Activated naive CD4-positive, alpha-beta T cell treated with anti-CD3 and anti-CD28 coated beads, Interleukin-2, amount 50 U/mL, for 72 hours (primary cell): ENCODE measurements at regions not wholly inside any gene's neighbourhood (a gene's known extent, or its start where the extent isn't known, plus 50 kb on each side); places are given as distances from the start of the nearest gene placed in this dataset.

Experiments used
- ATAC-seq, 2 donors: fragments of 150-1000 bp; cut with Tn5 transposase; 2 replicates each; pipeline ENCODE4 v1.10.0; 2021; ENCODE audit warnings: mild to moderate bottlenecking in 2 of 2, moderate library complexity in 2 of 2
- DNase-seq, 2 donors: peaks; one replicate each; pipeline ENCODE4 v3.0.0; 2021 to 2022; ENCODE audit warnings: low spot score in 2 of 2
- H3K27ac Mint-ChIP-seq, 2 donors: one replicate each; pipeline ENCODE4 v1.8.0; 2022; ENCODE audit warnings: mild to moderate bottlenecking in 2 of 2, mixed read lengths in 2 of 2
- H3K36me3 Mint-ChIP-seq, 2 donors: one replicate each; pipeline ENCODE4 v1.8.0; 2022; ENCODE audit warnings: mixed read lengths in 2 of 2
- H3K9me3 Mint-ChIP-seq, 2 donors: one replicate each; pipeline ENCODE4 v1.8.0; 2022; ENCODE audit warnings: mixed read lengths in 2 of 2

DNA sequence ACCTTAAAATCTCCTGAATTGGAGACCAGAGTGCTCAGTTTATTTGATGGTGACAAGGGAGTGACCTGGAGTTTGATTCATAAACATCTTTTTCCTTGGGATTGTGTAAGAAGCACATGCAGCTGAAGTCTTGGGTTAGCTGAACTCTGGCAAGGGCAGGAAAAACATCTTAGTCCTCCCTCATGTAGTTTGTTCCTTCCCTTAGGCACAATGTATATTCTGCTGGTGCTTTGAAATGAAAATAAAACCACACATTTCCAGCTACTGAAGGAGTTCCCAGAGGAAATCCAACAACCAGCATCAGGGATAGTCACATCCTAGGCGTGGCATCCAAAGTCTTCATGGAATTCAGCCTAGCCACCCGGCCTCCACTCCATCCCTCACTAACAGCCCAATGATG, 95.2 kb upstream of the PAPPA start:
- no peaks in the 10 kb centered on the region for H3K36me3 Mint-ChIP-seq
- no peak for ATAC-seq
- H3K9me3 Mint-ChIP-seq, result peaks cover 23 to 27% of the 10 kb centered on the region in 2 donors
- H3K27ac Mint-ChIP-seq, result no peak overlapping the region
- DNase-seq, result no peak

DNA sequence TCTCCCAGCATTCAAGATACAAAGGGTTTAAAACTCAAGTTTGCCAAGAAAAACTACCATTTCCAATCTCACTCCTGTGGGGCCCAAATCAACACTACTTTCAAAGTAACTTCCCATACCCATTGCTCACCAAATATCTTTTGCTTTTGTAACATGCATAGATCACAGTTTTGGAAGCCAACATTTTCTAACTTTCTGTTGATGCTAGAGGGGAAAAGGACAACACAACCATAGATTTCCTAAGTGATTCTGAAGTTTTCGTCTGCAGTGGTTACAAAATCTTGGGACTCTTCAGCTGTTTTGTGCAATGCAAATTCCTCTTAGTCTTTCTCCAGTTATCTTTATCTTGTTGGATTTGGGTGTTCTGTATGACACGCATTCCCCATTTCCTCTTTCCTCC, 94.1 kb upstream of the PAPPA start:
- DNase-seq (no peak), ATAC-seq (no peak)
- Mint-ChIP-seq H3K27ac (no peak overlapping the region), H3K9me3 (peaks cover 16 to 20% of the 10 kb centered on the region in 2 donors), H3K36me3 (no peaks in the 10 kb centered on the region)

DNA sequence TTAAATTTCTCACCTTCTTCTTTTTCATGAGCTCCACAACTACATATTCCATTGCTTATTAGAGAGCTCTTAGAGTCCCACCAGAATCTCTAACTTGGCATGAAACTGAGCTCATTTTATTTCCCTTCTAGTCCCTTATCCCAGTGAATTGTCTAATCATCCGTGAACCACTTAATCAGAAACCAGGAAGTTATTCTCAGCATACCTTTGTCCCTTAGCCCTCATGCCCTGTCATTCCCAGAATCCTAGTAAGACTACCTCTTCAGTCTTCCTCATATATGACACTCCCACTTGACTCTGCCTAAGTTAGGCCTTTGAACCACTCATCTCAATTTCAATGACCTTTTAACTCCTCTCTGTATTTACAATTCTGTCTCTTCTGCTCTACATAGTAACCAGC, 93.0 kb upstream of the PAPPA start:
- peaks cover 15 to 16% of the 10 kb centered on the region in 2 donors for H3K9me3 Mint-ChIP-seq
- DNase-seq, result no peak
- ATAC-seq, result no peak
- no peaks in the 10 kb centered on the region for H3K36me3 Mint-ChIP-seq
- H3K27ac Mint-ChIP-seq, result no peak overlapping the region

DNA sequence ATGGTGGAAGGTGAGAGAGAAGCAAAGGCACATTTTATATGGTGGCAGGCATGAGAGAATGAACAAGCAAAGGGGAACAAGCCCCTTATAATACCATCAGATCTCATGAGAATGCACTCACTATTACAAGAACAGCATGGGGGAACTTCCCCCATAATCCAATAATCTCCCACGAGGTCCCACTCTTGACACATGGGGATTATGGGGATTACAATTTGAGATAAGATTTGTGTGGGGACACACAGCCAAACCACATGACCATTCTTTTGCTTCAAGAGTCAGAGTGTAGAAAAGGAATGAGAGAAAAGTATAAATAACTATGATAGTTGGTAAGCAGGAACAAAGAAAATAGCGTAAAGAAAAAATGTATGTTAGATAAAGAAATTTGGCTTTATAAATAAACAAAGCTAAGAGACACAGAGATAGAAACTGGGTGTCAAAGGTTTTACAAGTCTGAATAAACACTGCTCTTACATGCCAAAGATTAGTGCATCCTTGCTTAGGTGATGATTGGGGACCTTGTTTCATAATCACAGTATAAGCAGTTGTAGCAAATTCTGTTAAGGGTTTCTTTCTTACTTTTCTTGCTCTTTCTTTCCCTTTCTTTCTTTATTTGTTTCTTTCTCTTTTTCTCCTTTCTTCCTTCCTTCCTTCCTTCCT, 91.9 kb upstream of the PAPPA start:
- no peak overlapping the region for H3K27ac Mint-ChIP-seq
- H3K9me3 Mint-ChIP-seq, result peaks cover 13 to 16% of the 10 kb centered on the region in 2 donors
- H3K36me3 Mint-ChIP-seq, result no peaks in the 10 kb centered on the region
- DNase-seq, result no peak
- no peak for ATAC-seq

DNA sequence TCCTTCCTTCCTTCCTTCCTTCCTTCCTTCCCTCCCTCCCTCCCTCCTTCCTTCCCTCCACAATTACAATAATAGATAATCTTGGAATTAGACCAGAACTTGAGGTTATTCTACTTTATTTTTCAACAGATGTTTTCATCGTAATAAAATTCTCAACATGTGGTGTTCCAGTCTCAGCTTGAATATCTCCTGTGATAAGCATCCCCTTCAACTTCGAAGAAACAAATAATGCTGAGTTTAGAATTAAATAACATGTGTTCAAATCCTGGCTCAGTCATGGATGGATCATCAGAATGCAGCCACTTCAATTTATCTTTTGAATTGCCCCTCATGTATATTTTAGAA, 91.4 kb upstream of the PAPPA start:
- ATAC-seq (no peak), DNase-seq (no peak)
- H3K27ac Mint-ChIP-seq, result no peak overlapping the region
- H3K36me3 Mint-ChIP-seq, result no peaks in the 10 kb centered on the region
- H3K9me3 Mint-ChIP-seq, result peaks cover 13 to 20% of the 10 kb centered on the region in 2 donors

DNA sequence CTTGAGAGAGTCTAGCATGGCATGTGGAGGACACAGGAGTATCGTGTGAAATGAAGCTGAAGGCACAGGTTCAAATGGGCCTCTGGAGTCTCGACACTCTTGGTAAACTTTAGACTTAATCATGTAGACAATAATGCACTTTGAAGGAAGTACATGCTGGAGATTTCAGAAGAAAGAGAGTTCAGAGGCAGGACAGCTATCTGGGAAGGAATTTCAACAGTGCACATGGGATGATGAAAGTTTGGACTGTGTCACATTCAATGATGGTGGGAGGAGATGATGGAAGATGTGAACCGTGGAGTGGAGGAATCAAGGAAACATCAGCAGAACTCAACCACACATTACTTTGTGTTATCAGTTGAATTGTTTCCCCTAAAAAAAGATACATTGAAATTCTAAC, 88.6 kb upstream of the PAPPA start:
- DNase-seq (no peak), ATAC-seq (no peak)
- no peaks in the 10 kb centered on the region for H3K36me3 Mint-ChIP-seq
- peaks cover 8 to 16% of the 10 kb centered on the region in 2 donors for H3K9me3 Mint-ChIP-seq
- no peak overlapping the region for H3K27ac Mint-ChIP-seq

DNA sequence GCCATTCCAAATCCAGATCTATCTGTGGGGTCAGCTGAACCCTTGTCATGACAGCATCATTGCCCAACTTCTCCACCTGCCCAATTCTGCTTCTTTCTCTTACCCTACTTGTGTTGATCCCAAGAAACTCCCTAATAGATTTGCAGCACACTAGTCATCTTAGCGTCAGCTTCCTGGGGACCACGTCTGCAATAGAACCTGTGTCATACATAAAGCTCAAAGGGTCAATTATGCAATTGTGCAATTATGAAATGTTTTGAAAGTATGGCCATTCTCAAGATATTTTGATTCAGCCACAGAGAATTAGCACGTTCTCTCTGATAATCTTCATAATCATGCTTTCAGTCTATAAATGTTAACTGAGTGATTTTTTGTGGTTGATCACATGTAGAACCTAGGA, 87.4 kb upstream of the PAPPA start:
- ATAC-seq, result no peak
- peaks cover under 1 to 11% of the 10 kb centered on the region in 2 donors for H3K9me3 Mint-ChIP-seq

DNA sequence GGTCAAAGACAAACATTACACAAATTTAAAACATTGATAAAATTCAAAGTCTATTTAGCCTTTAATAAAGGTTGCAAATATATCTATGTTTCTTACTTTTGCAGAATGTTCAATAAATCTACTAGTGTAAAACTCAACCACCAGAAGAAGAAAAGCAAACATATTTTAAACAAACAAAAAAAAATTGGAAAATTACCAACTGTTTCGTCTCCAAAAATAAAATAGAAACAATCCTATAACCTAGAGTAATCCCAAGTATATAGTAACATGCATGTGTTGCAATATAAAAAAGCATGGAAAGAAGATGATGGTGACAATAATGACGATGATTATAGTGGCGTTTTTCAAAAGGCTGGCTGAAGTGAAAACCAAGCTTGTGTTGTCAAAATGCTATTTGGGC, 86.0 kb upstream of the PAPPA start:
- DNase-seq (no peak), ATAC-seq (no peak)
- no peak overlapping the region for H3K27ac Mint-ChIP-seq
- no peaks in the 10 kb centered on the region for H3K36me3 Mint-ChIP-seq
- H3K9me3 Mint-ChIP-seq, result peaks cover 0 to 12% of the 10 kb centered on the region in 2 donors

More for the DNA sequence above, 87.4 kb upstream of the PAPPA start:
- Mint-ChIP-seq H3K27ac (no peak overlapping the region), H3K36me3 (no peaks in the 10 kb centered on the region)
- DNase-seq, result no peak

DNA sequence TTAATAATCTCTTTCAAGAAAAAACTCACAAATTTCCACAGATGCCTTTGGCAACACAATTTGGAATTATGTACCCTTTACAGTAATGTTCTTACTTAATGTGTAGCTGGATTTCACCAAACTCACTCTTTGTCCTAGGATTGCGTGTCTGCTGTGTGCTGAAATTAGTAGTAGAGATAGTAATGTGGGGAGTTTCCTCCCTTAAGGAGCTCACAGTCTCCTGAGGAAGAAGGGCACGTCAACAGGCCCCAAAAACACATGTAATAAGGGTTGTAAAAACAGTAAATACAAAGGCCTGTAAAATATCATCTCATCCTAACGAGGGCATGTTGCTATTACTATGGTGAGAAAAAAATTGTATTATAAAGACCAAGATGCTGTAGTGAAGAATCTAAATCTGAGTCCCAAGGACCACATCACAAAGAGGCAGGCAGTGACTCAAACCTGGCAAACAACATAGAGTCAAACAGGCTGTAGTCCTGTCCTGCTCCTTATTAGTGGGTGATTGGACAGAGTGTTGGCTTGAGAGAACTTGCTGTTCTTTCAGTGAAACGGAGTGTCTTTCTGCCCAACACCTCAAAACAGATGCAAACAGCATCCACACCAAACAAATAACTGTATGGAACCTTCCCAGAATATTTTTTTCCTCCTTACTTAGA, 83.2 kb upstream of the PAPPA start:
- no peaks in the 10 kb centered on the region for H3K36me3 Mint-ChIP-seq
- ATAC-seq (no peak), DNase-seq (no peak)
- H3K9me3 Mint-ChIP-seq, result peaks cover 0 to 19% of the 10 kb centered on the region in 2 donors
- no peak overlapping the region for H3K27ac Mint-ChIP-seq

DNA sequence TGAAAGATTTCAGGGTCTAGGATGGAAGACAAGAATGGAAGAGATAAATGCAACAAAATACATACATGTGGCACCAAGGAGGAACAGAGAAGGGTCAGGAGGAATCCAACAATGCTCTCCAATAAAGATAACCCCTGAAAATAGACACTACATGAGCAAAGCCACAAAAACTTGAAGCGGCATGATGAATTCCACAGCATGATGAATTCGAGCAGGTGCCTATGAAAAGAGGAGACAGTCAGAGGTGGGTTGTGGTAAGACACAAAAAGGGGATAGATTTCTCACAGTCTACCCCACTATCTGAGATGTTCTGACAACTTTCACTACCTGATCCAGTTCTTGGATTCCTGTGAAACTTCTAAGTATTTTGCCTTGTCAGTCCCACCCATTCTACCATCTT, 81.5 kb upstream of the PAPPA start:
- DNase-seq (no peak), ATAC-seq (no peak)
- Mint-ChIP-seq H3K36me3 (no peaks in the 10 kb centered on the region), H3K9me3 (peaks cover 0 to 13% of the 10 kb centered on the region in 2 donors), H3K27ac (no peak overlapping the region)

DNA sequence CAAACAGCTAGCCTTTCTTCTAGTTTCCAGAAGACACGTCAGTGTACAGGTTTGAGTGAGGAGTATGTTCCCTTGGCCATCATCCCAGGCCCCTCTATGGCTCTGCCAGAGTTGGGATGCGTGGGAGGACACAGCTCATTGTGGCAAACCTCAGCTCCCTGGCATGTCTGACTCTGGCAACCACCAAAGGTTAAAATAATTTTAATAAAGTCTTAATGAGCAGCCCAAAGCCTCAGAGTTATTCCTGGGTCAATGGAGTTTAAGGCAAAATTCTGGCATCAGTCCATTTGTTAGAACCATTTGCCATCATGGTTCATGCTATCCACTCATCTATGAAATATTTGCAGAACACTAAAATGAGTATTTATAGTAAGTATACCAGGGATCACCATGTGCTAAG, 79.8 kb upstream of the PAPPA start:
- Mint-ChIP-seq H3K27ac (no peak overlapping the region), H3K9me3 (peaks cover 0 to 11% of the 10 kb centered on the region in 2 donors), H3K36me3 (no peaks in the 10 kb centered on the region)
- ATAC-seq, result no peak
- DNase-seq, result no peak

DNA sequence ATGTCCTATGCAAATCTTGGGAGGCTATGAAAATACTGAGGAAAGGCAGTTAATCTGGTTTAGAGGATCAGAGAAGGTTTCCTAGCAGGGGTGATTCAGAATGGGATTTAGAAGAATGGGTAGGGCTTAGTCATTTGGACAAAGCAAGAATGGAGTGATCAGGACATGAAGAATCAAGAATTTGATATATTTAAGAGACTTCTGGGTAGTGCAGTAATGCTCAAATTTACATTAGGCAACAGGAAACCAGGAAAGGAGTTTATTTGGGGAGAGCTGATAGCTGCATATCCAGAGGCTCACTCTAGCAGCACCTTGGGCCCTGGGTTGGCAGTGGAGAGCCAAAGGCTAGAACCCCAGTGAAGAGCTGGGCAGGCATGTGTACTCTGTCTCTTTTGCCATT, 78.9 kb upstream of the PAPPA start:
- Mint-ChIP-seq H3K27ac (no peak overlapping the region), H3K9me3 (peaks cover 0 to 11% of the 10 kb centered on the region in 2 donors), H3K36me3 (no peaks in the 10 kb centered on the region)
- ATAC-seq (no peak), DNase-seq (no peak)

DNA sequence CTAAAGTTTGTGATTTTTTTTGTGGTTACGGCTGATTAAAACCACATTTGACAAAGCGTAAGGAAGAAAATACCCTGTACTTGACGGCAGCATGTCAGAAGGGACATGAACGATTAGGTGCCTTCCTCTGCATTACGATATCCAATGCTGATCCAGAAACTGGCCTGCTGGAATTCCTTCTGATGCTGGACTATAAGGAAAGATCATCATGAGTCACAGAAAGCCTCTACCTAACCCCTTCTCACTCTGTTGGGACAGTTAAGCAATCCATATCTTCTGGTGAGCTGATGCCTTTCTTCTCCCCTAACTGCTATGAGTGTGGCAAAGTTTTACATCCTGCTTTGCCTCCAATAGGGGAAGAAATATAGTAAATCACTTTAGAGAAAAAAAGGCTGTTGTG, 78.4 kb upstream of the PAPPA start:
- Mint-ChIP-seq H3K36me3 (no peaks in the 10 kb centered on the region), H3K27ac (no peak overlapping the region), H3K9me3 (peaks cover 0 to 11% of the 10 kb centered on the region in 2 donors)
- ATAC-seq (no peak), DNase-seq (no peak)

DNA sequence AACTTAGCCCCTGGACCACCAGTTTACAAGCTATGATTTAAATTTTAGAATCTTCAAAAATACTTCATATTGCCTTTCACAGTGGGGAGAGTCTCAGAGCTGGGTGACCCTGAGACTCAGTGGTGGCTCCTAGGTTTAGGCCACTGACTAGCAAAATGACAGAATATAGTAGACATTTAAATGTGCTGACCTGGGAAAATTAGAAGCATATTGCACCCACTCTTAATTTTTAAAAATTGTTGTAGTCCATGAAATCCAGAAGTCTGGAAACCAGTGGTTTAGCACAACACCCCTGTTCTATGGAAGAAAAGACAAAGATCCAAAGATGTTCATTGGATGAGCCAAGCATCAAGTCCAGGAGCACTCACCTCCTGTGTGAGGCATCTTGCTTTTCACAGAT, 75.0 kb upstream of the PAPPA start:
- DNase-seq, result no peak

DNA sequence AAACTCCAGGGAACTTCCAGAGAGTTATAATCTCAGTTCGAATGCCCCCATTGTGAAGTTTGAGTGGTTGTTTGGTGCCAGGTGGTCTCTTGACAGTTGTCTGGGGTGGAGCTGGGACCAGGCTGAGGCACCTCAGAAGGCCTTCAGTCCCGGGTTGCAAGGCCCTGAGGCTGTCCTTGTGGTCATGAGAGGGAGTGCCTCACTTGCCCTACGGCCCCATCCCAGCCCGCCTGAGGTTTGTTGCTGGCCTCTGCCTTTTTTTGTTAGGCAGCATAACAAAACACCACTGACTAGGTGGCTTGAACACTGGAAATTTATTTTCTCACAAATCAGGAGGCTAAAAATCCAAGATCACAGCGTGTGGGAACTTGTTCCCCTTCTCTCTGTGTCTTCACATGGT, 73.0 kb upstream of the PAPPA start:
- no peak overlapping the region for H3K27ac Mint-ChIP-seq
- no peaks in the 10 kb centered on the region for H3K36me3 Mint-ChIP-seq
- H3K9me3 Mint-ChIP-seq, result peaks cover 0 to 3% of the 10 kb centered on the region in 2 donors
- DNase-seq, result no peak
- ATAC-seq, result no peak

More for the DNA sequence above, 75.0 kb upstream of the PAPPA start:
- Mint-ChIP-seq H3K36me3 (no peaks in the 10 kb centered on the region), H3K9me3 (peaks cover 0 to 7% of the 10 kb centered on the region in 2 donors), H3K27ac (no peak overlapping the region)
- ATAC-seq, result no peak

DNA sequence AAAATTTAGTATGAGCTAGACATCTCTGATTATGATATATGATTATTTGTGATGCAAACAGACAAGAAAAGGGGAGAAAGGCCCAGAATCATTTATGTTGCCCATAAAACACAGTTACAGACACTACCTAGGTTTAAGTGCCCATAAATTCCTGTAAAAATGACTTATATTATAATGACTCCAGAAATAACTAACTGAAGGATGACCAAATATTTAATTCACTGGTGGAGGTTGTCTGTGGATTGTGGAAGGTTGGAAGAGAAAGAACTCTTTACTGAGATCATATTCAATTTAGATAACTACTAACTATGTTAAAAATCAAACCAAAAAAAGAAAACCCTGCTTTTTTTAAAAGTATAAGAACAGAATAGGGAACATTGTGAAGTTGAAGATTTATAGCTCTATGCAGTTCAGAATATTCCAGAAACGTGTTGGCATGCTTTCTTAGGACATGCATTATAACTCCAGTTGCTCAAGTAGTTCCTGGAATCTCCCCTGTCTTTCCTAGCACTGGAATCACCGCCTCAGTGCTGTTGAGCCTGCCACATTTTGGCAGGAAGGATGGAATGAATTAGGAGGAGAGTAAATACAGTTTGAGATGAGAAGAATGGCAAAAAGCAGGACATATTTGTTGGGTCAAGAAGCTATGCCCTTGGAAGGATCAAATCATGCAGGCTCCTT, 72.0 kb upstream of the PAPPA start:
- no peak overlapping the region for H3K27ac Mint-ChIP-seq
- H3K36me3 Mint-ChIP-seq, result no peaks in the 10 kb centered on the region
- H3K9me3 Mint-ChIP-seq, result peaks cover 0 to 3% of the 10 kb centered on the region in 2 donors
- DNase-seq (no peak), ATAC-seq (no peak)

DNA sequence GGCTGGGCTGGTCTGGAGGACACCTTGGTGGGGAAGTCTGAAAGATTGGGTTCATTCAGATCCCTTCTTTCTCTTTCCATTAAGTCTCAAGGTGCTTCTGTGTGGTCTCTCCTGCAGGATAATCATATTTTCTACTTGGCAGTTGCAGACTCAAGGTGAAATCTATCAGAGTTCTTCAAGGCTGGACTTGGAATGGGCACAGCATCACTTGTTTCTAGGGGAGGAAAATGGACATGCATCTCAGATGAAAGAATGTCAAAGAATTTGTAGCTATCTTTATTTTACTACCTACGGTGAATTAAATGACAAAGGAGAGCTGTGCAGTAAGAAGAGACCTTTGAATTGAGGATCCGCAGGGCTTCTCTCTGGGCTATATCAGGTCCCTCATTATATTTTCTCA, 69.8 kb upstream of the PAPPA start:
- DNase-seq (no peak), ATAC-seq (no peak)
- Mint-ChIP-seq H3K36me3 (no peaks in the 10 kb centered on the region), H3K27ac (no peak overlapping the region), H3K9me3 (no peaks in the 10 kb centered on the region)

DNA sequence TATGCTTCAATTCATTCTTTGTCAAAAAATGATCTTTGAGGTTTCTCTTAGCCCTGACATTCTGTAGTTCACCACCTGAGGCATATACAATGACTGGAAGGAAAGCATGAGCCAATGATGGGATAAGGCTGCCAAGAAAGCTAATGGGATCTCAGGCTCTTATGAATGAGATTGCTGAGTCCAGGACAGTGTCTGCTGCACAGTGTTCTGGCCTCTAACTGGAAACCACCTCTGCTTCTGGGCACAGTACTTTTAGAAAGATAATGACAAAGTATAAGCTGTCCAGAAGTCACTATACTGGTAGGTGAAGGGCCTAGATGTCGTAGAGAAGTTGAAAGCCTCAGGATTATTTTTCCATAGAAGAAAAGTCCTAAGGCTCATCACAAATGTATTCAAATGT, 69.1 kb upstream of the PAPPA start:
- Mint-ChIP-seq H3K36me3 (no peaks in the 10 kb centered on the region), H3K27ac (no peak overlapping the region), H3K9me3 (no peaks in the 10 kb centered on the region)
- no peak for DNase-seq
- no peak for ATAC-seq
